A549 (cell line): ENCODE measurements at regions not wholly inside any gene's neighbourhood (a gene's known extent, or its start where the extent isn't known, plus 50 kb on each side); places are given as distances from the start of the nearest gene placed in this dataset.

Experiments used
- ATAC-seq, 2 experiments: fragments of 200-7000 bp in 1 of 2; fragments of >200 bp in 1 of 2; cut with Nextera tagmentation in 1 of 2; cut with Tn5 transposase in 1 of 2; 3 replicates each; pipeline versions ENCODE4 v1.8.0 to v1.9.1; 2018 to 2020; ENCODE audit warnings: mild to moderate bottlenecking in 1 of 2, moderate library complexity in 1 of 2
- CTCF ChIA-PET: fragments of 300-600 bp; sonication (Branson Sonifier 250); formaldehyde crosslinking; extraction: SDS; loops from one replicate; lab custom pipeline; 2021; ENCODE audit warnings: antibody characterized with exemption, inconsistent platforms; lab: Yijun Ruan, JAX
- POLR2A ChIA-PET: fragments of 350-600 bp; formaldehyde crosslinking; extraction: SDS; loops from one replicate; lab custom pipeline; 2021; ENCODE audit warnings: antibody characterized with exemption, inconsistent platforms; lab: Yijun Ruan, JAX
- DNase-seq, 2 experiments: peaks; one replicate each; pipeline versions ENCODE4 v3.0.0 to v3.0.0-alpha.2; 2011 to 2016; ENCODE audit warnings: low read depth in 1 of 2, low spot score in 1 of 2
- FAIRE-seq: peaks from 2 replicates; lab custom pipeline; 2011; peaks lifted over from hg19 to GRCh38; lab: Jason Lieb, UNC
- H3K27ac ChIP-seq, 2 experiments: fragments of >200 bp; sonication (Bioruptor Twin); formaldehyde crosslinking; 3 replicates each; pipeline ENCODE4 v1.5.1; 2016 to 2017
- H3K4me1 ChIP-seq: fragments of >200 bp; sonication (Bioruptor Twin); formaldehyde crosslinking; 3 replicates; pipeline ENCODE4 v1.6.1; 2016
- H3K4me2 ChIP-seq: fragments of >200 bp; sonication (Bioruptor Twin); formaldehyde crosslinking; 3 replicates; pipeline ENCODE4 v1.6.1; 2016
- H3K4me3 ChIP-seq: fragments of >200 bp; sonication (Bioruptor Twin); formaldehyde crosslinking; 3 replicates; pipeline ENCODE4 v1.5.1; 2016
- H3K9me3 ChIP-seq: fragments of >200 bp; sonication (Bioruptor Twin); formaldehyde crosslinking; 3 replicates; pipeline ENCODE4 v1.6.1; 2016
- CBX2 ChIP-seq: fragments of 200-600 bp; sonication (generic); IDR thresholded peaks from 2 replicates; pipeline ENCODE4 v1.6.1; 2016; ENCODE audit warnings: low read depth, mild to moderate bottlenecking, borderline replicate concordance
- E2F6 ChIP-seq: IDR thresholded peaks from 2 replicates; pipeline ENCODE4 v1.6.1; 2012; ENCODE audit warnings: low read depth, borderline replicate concordance
- EHF ChIP-seq: fragments of 250-450 bp; sonication (Bioruptor Pico); IDR thresholded peaks from 2 replicates; pipeline ENCODE4 v1.5.0; 2020; ENCODE audit warnings: mild to moderate bottlenecking
- EHMT2 ChIP-seq: fragments of 200-600 bp; sonication (generic); IDR thresholded peaks from 2 replicates; pipeline ENCODE4 v1.6.1; 2016; ENCODE audit warnings: antibody characterized with exemption, low read depth, mild to moderate bottlenecking, moderate library complexity
- ELK1 ChIP-seq: fragments of 150-350 bp; IDR thresholded peaks from 2 replicates; pipeline ENCODE4 v1.6.1; 2014; ENCODE audit warnings: low read depth, mild to moderate bottlenecking, low read length
- EP300 ChIP-seq, 2 experiments: fragments of >200 bp; sonication (Bioruptor Twin); formaldehyde crosslinking; IDR thresholded peaks; 2 replicates in 1 of 2; 3 replicates in 1 of 2; pipeline ENCODE4 v1.6.1; 2016 to 2017
- ESRRA ChIP-seq: fragments of 150-350 bp; IDR thresholded peaks from 2 replicates; pipeline ENCODE4 v1.6.1; 2014; ENCODE audit warnings: mild to moderate bottlenecking, low read length, borderline replicate concordance
- GATA3 ChIP-seq: IDR thresholded peaks from 2 replicates; pipeline ENCODE4 v1.6.1; 2012; ENCODE audit warnings: borderline replicate concordance
- HEYL ChIP-seq: fragments of 250-450 bp; sonication (Bioruptor Pico); IDR thresholded peaks from 2 replicates; pipeline ENCODE4 v1.8.0; 2021; ENCODE audit warnings: mild to moderate bottlenecking, moderate library complexity
- HOXA7 ChIP-seq: fragments of 250-450 bp; sonication (Bioruptor Pico); IDR thresholded peaks from 2 replicates; pipeline ENCODE4 v1.5.0; 2020; ENCODE audit warnings: mild to moderate bottlenecking, moderate library complexity
- JUN ChIP-seq, 2 experiments: fragments of >200 bp; sonication (Bioruptor Twin); formaldehyde crosslinking; IDR thresholded peaks; 2 replicates in 1 of 2; 3 replicates in 1 of 2; pipeline ENCODE4 v1.6.1; 2016 to 2017
- KDM5A ChIP-seq: fragments of 200-600 bp; sonication (generic); IDR thresholded peaks from 2 replicates; pipeline ENCODE4 v1.6.1; 2016; ENCODE audit warnings: antibody characterized with exemption, mild to moderate bottlenecking
- MAFK ChIP-seq: fragments of 450-650 bp; IDR thresholded peaks from 2 replicates; pipeline ENCODE4 v1.6.1; 2014; ENCODE audit not compliant: partially characterized antibody
- MAX ChIP-seq: IDR thresholded peaks from 2 replicates; pipeline ENCODE4 v1.6.1; 2012
- NFE2L2 ChIP-seq: fragments of 150-350 bp; conservative IDR thresholded peaks from 2 replicates; pipeline ENCODE4 v1.6.1; 2014; ENCODE audit warnings: low read length
- NPAS2 ChIP-seq: fragments of 250-450 bp; sonication (Bioruptor Pico); IDR thresholded peaks from 2 replicates; pipeline ENCODE4 v1.8.0; 2022; ENCODE audit warnings: mild to moderate bottlenecking, moderate library complexity, borderline replicate concordance
- NR3C1 ChIP-seq: fragments of >200 bp; sonication (Bioruptor Twin); formaldehyde crosslinking; IDR thresholded peaks from 3 replicates; pipeline ENCODE4 v1.6.1; 2017
- POLR2A ChIP-seq: IDR thresholded peaks from 2 replicates; pipeline ENCODE4 v1.6.1; 2012; ENCODE audit warnings: mild to moderate bottlenecking, low read length
- RARB ChIP-seq: fragments of 250-450 bp; sonication (Bioruptor Pico); IDR thresholded peaks from 2 replicates; pipeline ENCODE4 v1.8.0; 2021; ENCODE audit warnings: mild to moderate bottlenecking, moderate library complexity
- RCOR1 ChIP-seq: fragments of 150-350 bp; IDR thresholded peaks from 2 replicates; pipeline ENCODE4 v1.6.1; 2014; ENCODE audit warnings: antibody characterized with exemption, low read length, low read depth
- REST ChIP-seq: fragments of 200-600 bp; sonication (generic); IDR thresholded peaks from 2 replicates; pipeline ENCODE4 v1.6.1; 2016; ENCODE audit warnings: antibody characterized with exemption, mild to moderate bottlenecking, moderate library complexity
- ZNF302 ChIP-seq: fragments of 250-450 bp; sonication (Bioruptor Pico); IDR thresholded peaks from 2 replicates; pipeline ENCODE4 v1.9.0; 2021; ENCODE audit warnings: inconsistent platforms, mild to moderate bottlenecking, moderate library complexity
- WGBS: methylation state at CpG from one replicate; pipeline ENCODE4 v1.1.6; 2017; ENCODE audit errors: missing lambda C conversion rate; 5-methylcytosine and 5-hydroxymethylcytosine counted together

GRCh38 chr12:90339837-90340236 is 615.1 kb downstream of the CCER1 start:
- ATAC-seq = no peak
- no peak overlapping the region for H3K4me3 ChIP-seq
- CTCF ChIA-PET = no interaction called here
- POLR2A ChIA-PET = no interaction called here
- H3K27ac ChIP-seq = no peak overlapping the region
- no peak for DNase-seq
- TF ChIP-seq GATA3 (no peak), JUN (IDR thresholded peaks at IDR 0.05) (no peak), HOXA7 (CRISPR knock-in tag) (no peak), HEYL (CRISPR knock-in tag) (no peak), MAFK (no peak), EHF (CRISPR knock-in tag) (no peak), REST (no peak), NR3C1 (no peak), RARB (no peak), KDM5A (no peak), NPAS2 (CRISPR knock-in tag) (no peak), POLR2A (no peak)
- no peak for FAIRE-seq
- 72% methylated on average over 4 of the region's 4 CpGs for WGBS
- H3K4me1 ChIP-seq = no peaks in the 10 kb centered on the region
- no peak overlapping the region for H3K4me2 ChIP-seq
- 0 out of 3 replicates have a peak, but pooled peaks cover 3% of the 10 kb centered on the region for H3K9me3 ChIP-seq

- ChIA-PET CTCF (interaction anchor here (0.6 kb wide), 1 partner anchor 653 kb away, joined by 3 read pairs; no protein-coding TSS in a partner anchor), POLR2A (no interaction called here)
- no peak overlapping the region for H3K4me3 ChIP-seq
- FAIRE-seq (no peak), ATAC-seq (no peak), DNase-seq (no peak)
- H3K27ac ChIP-seq = no peak overlapping the region
- no peak overlapping the region for H3K4me2 ChIP-seq
- 62% methylated on average over 2 of the region's 2 CpGs for WGBS
- 0 out of 3 replicates have a peak, but pooled peaks cover 3% of the 10 kb centered on the region for H3K9me3 ChIP-seq
- peaks cover 10% of the 10 kb centered on the region for H3K4me1 ChIP-seq
- TF ChIP-seq ESRRA (no peak), MAX (no peak), EP300 (IDR thresholded peaks at IDR 0.05) (no peak), ZNF302 (CRISPR knock-in tag) (no peak), E2F6 (no peak), RARB (no peak), ELK1 (no peak), EHMT2 (no peak), RCOR1 (no peak), NFE2L2 (no peak), CBX2 (no peak)
These were observed 616.6 kb downstream of the CCER1 start for GRCh38 chr12:90338365-90338764.
